DMS153 (cell line): ENCODE measurements at regions not wholly inside any gene's neighbourhood (a gene's known extent, or its start where the extent isn't known, plus 50 kb on each side); places are given as distances from the start of the nearest gene placed in this dataset.
A peak's percentile ranks its signal among the peaks of the same experiment; 100 is the strongest.
"Not testable (repeated sequence)": the region's sequence is repeated elsewhere in the genome, so short reads cannot be mapped to it uniquely, and the experiment has no call there.

Experiments used
- DNase-seq: peaks from one replicate; lab custom pipeline; 2025; lab: John Stamatoyannopoulos, UW

- no peak for DNase-seq
These were observed 2009.6 kb downstream of the OLFM4 start for GRCh38 chr13:55038230-55038629.

- not testable (repeated sequence) for DNase-seq
These were observed 2025.4 kb downstream of the OLFM4 start for GRCh38 chr13:55053891-55054550.

DNA sequence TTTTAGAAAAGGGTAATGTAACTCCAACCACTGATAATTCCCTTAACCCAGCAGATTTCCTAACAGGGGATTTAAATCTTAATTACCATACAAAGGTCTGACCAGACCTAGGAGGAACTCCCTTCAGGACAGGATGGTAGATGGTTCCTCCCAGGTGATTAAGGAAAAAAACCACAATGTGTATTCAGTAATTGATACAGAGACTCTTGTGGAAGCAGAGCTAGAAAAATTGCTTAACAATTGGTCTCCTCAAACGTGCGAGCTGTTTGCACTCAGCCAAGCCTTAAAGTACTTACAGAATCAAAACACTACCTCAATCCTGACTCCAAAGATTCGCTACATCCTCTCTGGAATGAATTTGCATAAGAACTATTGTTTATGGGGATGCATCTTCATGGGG lies 2027.1 kb downstream of the OLFM4 start:
- DNase-seq = peak; percentile 77

DNA sequence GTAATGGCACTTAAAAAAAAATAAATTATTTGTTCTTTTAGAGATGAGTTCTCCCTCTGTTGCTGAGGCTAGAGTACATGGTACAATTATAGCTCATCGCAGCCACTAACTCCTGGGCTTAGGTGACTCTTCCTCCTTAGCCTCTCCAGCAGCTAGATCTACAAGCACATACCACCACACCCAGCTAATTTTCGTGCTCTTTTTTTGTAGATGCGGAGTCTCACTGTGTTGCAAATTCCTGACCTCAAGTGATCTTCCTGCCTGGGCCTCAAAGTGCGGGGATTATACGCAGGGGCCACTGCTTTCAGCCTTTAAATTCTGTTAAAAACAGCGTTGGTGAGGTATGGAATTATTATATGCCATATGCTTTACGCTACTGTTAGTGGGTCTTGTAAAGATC lies 2034.0 kb downstream of the OLFM4 start:
- DNase-seq = no peak

DNA sequence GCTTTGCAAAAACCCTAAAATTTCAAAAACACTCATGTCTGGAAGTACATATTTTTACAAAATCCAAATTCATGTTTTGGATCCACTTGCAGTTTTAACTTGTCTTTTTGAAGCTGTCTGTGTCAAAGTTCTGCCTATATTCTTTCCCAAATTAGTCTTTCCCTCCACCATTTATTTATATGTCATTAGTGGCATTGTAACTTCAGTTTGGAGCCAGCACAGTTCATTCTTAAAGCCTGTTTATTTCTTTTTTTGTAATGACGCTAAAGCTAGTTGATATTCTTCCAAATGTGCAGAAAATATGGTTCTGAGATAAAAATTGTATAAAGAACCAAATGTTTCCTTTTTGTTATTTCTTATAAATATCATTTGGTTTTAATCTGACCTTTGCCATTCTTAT lies 2039.3 kb downstream of the OLFM4 start:
- no peak for DNase-seq

DNA sequence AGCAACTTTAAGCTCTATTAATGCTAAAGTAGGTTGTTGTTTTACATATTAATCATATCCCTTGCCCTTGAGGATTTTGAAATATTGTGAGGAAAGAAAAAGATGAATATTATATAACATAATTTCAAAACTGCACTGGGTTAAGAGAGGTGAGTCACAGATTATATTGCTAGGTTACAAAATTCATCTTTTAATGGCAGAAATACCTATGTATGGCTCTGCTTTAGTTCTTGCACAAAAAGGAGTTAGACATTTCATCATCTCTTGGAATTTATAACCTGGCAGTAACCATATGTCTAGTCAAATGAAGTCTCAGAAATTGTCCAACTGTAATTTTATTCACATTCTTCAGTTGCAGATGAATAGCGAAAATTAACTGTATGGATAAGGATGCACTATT lies 2041.1 kb downstream of the OLFM4 start:
- DNase-seq = no peak

- DNase-seq = no peak
These were observed 2044.4 kb downstream of the OLFM4 start for GRCh38 chr13:55073000-55073399.

DNA sequence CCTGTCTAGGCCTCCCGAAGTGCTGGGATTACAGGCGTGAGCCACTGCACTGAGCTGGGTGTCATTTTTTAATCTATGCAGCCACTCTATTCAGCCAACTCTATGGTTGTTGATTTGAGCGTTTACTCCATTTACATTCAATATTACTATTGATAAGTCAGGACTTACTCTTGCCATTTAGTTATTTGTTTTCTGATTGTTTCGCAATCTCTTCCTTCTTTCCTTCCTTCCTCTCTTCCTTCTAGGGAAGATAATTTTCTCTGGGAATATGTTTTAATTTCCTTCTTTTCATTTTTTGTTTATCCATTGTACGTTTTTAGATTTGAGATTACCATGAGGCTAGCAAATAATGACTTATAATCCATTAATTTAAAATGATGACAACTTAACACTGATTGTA lies 2056.0 kb downstream of the OLFM4 start:
- DNase-seq = no peak

DNA sequence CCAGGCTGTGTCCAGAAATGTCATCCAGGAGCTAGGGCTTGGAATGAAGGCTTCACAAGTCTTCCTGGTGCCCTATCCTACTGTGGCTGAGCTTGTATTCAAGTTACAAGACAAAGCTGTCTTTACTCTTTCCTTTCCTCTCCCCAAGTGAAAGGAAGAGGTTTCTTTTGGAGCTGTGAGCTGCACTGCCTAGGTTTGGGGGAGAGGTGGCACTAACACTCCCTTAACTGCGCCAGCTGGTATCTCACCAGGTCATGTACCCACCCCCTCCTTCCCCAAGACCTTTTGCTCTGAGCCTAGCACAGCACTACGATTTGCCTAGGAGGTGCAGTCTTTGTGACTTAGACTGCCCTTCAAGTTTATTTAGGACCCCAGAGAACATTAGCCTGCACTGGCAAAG lies 2053.6 kb upstream of the PRR20A start:
- no peak for DNase-seq

DNA sequence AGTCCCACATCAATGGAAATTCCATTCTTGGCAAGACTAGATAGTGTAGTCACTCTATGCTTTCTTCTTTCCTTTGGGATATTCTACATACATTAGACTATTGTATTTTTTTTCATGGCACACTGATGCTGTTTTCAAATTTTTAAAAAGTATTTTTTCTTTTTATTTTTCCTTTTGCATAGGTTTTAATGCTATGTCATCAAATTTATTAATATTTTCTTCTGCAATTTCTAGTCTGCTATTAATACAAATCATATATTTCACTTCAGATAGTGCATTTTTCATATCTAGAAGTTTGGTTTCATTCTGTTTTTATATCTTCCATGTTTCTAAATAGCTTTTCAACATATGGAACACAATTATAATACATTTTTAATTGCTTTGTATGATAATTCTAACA lies 2050.1 kb upstream of the PRR20A start:
- DNase-seq = no peak

DNA sequence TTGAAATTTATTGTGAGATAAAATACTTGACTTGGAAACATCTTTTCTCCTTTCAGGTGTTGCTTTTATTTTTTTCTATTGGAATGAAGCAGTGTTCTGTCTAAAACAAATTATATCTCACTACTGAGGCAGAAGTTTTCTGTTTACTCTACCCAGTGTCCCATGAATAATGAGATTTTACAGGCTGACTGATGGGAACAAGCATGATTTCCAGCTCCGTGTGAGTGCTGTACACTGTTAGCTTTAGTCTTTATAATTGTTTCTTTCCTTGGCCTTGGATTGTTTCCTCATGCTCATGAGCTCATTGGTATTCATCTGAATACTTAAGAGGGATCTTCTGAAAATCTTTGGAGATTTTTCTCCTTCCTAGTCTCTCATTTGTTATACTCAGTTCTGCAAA lies 2049.5 kb upstream of the PRR20A start:
- DNase-seq = no peak

DNA sequence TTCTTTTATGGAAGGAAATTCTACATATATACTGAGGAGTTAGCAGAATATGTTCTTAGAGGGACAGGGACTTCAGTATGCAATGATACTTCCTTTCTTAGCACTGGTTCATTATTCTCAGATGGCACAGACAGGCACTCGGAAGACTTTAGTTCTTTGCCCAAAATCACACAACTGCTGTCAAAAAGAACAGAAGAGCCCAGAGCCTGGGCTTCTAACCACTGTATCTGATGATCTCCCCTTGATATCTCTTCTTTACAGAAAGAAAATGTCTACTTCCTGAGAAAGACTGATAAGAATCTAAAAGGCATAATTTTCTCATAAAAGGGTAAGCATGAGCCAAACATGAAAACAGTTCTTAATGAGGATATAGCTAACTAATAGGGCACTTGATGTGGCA lies 2034.2 kb upstream of the PRR20A start:
- no peak for DNase-seq

DNA sequence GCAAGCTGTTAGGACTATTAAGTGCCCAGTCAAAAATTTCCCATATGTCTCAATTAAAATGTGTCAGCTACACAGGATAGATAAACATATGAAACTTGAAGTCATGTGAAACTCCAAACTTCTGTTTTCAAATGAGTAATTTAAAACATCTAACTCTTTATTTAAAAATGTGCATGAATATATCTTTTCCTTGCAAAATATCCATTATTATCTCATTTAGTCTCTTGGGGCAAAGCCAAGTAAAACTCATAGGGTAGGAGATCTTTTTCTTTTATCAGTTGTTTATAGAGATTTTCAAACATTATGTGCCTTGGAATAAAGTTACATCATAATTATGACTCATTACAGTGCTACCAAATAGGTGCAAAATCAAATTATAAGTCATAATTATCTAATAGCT lies 2020.1 kb upstream of the PRR20A start:
- no peak for DNase-seq

DNA sequence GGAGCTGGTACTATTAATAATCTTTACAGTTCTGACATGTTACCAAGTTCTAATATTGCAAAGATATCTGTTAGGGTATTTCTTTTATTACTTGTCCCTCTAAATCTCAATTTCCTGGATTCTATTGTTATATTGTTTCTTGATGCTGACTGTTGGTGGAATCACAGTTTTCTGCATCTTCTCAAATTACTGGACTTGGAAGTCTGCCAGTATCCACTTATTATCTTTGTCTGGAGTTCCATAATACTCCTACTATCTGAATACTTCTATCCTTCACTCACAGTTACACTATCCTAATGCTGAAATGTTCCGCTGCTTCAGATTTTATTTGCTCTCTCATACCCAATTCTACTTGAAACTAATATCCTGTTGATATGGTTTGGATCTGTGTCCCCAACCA lies 1985.7 kb upstream of the PRR20A start:
- DNase-seq = peak; percentile 6

DNA sequence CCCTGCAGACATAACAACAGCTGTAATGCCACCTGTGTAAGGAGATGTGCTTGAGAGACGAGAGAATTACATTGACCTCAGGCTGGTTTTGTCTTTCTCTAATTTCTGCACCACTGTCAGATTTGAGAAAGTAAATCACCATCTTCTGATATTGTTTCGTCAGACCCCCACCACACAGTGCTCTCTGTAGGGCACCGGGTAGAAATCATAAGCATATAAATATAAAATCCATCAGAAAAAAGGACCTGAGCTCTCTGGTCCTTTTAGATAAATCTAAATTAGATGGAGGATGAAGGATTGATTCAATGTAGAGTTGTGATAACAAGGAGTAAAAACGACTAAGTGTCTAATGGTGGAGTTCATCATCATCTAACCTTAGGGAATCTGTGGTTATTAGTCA lies 1981.0 kb upstream of the PRR20A start:
- no peak for DNase-seq

- peak; percentile 70 for DNase-seq
These were observed 1979.9 kb upstream of the PRR20A start for GRCh38 chr13:55160867-55161266.

DNA sequence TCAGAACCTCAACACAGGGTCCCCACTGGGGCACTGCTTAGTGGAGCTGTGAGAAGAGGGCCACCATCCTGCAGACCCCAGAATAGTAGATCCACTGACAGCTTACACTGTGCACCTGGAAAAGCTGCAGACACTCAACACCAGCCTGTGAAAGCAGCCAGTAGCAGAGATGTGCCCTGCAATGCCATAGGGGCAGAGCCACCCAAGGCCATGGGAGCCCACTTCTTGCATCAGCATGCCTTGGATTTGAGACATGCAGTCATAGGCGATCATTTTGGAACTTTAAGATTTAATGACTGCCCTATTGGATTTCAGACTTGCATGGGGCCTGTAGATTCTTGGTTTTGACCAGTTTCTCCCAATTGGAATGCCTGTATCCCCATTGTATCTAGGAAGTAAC lies 1962.1 kb upstream of the PRR20A start:
- not testable (repeated sequence) for DNase-seq

DNA sequence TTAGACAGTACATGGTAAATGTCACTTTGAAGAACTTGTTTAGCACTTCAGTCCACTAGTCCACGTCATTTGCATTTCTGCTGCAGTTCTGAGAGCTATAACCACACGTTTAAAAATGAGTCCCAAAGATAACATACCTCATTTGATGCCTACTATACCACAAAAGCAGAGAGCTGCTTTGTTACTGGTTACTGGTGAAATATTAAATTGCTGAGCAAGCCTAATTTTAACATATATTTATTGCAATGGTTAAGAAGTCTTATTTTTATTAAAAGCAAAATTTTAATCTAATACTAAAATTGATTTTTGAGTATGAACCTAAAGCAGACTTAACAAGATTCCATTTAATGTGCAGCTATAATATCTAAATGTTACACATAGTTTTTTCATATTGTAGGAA lies 1949.7 kb upstream of the PRR20A start:
- DNase-seq = no peak

- no peak for DNase-seq
These were observed 1941.6 kb upstream of the PRR20A start for GRCh38 chr13:55199134-55199533.

- no peak for DNase-seq
These were observed 1925.8 kb upstream of the PRR20A start for GRCh38 chr13:55214841-55215345.

DNA sequence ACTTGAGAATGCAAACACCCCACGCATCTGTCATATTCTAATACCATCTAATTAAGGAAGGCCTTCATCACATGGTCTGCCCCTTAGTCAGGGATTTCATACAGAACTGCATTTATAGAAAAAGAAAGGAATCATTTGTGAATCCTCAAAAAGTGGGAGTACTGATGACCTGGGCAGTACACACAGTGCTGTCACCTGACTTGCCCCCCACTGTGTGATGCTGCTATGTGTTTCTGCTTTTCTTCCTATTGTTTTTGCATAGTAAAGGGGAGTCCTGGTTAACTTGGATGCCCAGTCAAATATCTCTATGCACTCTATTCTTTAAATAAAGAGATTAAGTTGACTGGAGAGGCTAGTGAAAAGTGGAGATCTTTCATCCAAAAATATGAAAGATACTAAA lies 1921.2 kb upstream of the PRR20A start:
- DNase-seq = no peak

GRCh38 chr13:55229906-55230569 lies 1910.7 kb upstream of the PRR20A start:
- DNase-seq = no peak

GRCh38 chr13:55230570-55230908 lies 1910.2 kb upstream of the PRR20A start:
- DNase-seq = no peak

- no peak for DNase-seq
These were observed 1906.4 kb upstream of the PRR20A start for GRCh38 chr13:55234311-55234710.
